ENCODE measurements at regions not wholly inside any gene's neighbourhood (a gene's known extent, or its start where the extent isn't known, plus 50 kb on each side); places are given as distances from the start of the nearest gene placed in this dataset.
"Not testable (repeated sequence)": the region's sequence is repeated elsewhere in the genome, so short reads cannot be mapped to it uniquely, and the experiment has no call there.

GRCh38 chr2:143936848-143937722 is 582.8 kb downstream of the ZEB2 start:
- peak in 1 of 4 donors; percentile 34 for DNase-seq (ENCODE audit: low read depth in 4 of 4, low spot score in 3 of 4)

DNA sequence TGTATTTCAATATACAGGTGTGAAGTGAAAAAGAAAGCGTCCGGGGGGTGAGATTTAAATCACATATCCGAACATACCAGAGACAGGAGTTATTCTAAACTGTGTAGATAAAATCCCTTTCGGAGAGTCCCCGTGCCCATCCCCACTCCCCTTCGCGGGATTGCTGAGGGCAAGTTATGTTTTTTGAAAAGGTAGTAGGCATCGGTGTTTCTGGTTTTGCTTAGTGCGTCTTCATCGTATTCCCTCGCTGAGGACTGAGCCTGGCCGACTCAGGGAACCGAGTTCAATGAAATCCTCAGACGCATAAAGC is 583.4 kb downstream of the ZEB2 start:
- DNase-seq (ENCODE audit: low read depth in 4 of 4, low spot score in 3 of 4): no peak

DNA sequence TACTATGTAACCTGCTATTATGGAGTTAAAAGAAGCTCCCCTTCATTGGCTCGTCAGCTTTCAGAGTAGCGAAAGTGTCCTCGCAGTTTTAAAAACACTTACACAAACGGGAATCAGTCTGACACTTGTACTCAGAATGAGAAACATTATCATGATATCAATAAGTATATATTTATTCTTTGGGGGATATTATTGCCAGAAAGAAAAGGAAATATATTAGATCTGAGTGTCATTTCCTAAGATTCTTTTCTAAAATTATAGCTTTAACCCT is 584.5 kb downstream of the ZEB2 start:
- DNase-seq (ENCODE audit: low read depth in 4 of 4, low spot score in 3 of 4): no peak

DNA sequence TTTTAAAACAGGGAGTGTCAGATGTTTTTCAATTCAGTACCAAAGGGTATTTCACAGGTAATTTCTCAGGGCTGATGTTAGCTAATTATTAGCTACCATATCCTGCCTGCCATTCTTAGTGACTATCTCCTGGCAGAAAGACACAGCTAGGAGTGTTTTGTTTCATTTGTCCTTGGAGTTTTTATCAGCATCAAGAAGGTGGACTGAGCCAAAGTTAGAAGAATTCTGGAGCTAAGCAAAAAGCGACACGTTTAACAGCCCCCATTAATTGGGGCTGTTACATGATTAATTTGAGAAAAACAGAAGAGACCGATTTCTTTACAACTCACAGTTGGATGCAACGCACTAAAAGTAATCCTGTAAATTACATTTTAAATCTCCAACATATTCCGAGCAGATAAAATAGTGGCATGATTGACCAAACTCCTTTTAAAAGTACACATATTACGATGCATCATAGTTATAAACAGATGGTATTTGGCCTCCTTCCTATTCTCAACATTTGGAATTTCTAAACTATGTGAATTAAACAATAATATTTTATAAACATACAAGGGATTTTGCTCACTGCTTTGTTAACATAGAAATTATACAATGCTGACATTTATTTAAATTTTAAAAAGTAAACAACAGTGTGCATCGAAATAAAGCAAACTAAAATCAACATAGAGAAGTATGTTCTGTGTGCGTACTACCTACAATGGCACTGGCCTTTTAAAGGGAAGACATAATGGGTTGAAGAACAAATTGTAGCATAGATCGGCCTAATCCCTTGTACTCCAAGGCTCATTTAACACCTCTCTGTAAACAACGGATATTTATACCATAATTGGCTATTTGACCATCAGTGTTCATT is 585.1 kb downstream of the ZEB2 start:
- DNase-seq (ENCODE audit: low read depth in 4 of 4, low spot score in 3 of 4): no peak

- no peak for DNase-seq (ENCODE audit: low read depth in 4 of 4, low spot score in 3 of 4)
Observed at GRCh38 chr2:143933946-143934569, 585.9 kb downstream of the ZEB2 start.

GRCh38 chr2:143930891-143931290 is 589.0 kb downstream of the ZEB2 start:
- DNase-seq (ENCODE audit: low read depth in 4 of 4, low spot score in 3 of 4): no peak

DNA sequence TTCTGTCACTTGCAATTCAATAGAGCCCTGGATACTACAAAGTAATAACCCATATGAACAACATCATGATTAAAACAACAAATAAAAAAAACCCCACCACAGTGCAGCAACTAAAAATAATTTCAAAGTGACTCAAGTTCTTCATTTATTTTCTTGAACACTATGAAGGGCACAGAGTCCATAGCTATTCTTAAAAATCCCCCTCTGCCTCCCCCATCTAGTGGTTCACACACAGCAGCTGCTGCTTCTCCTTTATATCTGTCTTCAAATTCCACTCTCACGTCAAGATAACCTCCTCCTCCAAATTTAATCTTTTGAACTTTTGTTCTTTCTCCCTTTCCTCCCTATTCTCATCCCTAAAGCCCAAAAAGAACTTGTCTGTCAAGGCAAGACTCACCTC is 591.3 kb downstream of the ZEB2 start:
- DNase-seq (ENCODE audit: low read depth in 4 of 4, low spot score in 3 of 4): peak in 1 of 4 donors; percentile 38

DNA sequence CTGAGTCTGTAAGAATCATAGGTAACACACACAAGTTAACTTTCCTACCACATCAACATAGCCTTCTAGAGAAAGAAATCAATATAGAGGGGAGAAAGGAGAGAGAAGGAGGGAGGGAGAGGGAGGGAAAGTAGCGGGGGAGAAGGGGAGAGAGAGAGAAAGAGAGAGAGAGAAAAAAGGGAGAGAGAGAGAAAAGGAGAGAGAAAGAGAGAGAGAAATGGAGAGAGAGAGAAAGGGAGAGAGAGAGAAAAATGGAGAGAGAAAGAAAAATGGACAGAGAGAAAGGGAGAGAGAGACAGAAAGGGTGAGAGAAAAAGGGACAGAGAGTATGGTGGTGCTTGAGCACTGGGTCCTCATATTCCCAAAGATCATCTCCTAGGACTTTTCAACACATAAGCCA is 591.7 kb downstream of the ZEB2 start:
- DNase-seq (ENCODE audit: low read depth in 4 of 4, low spot score in 3 of 4): no peak

DNA sequence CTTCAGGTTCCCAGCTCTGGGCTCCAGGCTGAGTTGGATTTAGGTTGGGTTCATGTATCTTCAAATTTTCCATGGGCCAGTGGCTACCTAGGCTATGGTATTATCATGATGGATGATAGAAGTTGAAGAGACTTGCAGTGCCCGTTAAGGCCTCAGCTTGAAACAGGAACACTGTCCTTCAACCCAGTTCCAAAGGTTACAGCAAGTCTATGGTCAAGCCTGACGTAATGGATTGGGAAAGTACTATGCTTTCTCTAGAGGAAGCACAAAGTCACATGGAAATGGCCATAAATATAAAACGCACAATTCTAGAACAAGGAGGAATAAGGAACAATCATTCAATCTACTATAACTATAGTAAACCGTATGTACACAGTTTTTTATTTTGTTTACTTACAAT is 593.2 kb downstream of the ZEB2 start:
- DNase-seq (ENCODE audit: low read depth in 4 of 4, low spot score in 3 of 4): no peak

GRCh38 chr2:143922261-143922830 is 597.6 kb downstream of the ZEB2 start:
- DNase-seq (ENCODE audit: low read depth in 4 of 4, low spot score in 3 of 4): not testable (repeated sequence)

DNA sequence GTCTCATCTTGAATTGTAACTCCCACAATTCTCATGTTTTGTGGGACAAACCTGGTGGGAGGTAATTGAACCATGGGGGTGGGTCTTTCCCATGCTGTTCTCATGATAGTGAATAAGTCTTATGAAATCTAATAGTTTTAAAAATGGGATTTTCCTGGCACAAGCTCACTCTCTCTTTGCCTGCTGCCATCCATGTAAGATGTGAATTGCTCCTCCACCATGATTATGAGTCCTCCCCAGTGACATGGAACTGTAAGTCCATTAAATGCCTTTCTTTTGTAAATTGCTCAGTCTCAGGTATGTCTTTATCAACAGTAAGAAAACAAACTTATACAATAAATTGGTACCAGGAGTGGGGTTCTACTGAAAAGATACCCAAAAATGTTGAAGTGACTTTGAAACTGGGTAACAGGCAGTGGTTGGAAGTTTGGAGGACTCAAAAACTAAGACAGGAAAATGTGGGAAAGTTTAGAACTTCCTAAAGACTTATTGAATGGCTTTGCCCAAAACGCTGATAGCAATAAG is 601.4 kb downstream of the ZEB2 start:
- DNase-seq (ENCODE audit: low read depth in 4 of 4, low spot score in 3 of 4): no peak

DNA sequence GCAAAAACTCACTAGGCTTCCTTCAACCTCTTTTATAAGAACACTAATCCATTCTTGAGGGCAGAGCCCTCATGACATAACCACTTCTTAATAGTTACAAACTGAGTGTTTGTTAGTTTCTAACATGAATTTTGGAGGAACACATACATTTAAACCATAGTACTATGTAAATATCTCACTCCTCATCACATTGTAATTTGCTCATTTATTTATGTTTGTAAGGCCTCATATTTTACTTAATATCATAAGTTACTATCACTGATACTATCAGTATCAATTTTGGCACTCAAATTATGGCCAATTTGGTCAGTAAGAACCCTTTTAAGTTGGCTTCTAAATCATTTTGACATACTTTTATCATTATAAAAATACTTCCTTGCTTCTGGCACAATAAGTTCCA is 603.1 kb downstream of the ZEB2 start:
- DNase-seq (ENCODE audit: low read depth in 4 of 4, low spot score in 3 of 4): no peak

DNA sequence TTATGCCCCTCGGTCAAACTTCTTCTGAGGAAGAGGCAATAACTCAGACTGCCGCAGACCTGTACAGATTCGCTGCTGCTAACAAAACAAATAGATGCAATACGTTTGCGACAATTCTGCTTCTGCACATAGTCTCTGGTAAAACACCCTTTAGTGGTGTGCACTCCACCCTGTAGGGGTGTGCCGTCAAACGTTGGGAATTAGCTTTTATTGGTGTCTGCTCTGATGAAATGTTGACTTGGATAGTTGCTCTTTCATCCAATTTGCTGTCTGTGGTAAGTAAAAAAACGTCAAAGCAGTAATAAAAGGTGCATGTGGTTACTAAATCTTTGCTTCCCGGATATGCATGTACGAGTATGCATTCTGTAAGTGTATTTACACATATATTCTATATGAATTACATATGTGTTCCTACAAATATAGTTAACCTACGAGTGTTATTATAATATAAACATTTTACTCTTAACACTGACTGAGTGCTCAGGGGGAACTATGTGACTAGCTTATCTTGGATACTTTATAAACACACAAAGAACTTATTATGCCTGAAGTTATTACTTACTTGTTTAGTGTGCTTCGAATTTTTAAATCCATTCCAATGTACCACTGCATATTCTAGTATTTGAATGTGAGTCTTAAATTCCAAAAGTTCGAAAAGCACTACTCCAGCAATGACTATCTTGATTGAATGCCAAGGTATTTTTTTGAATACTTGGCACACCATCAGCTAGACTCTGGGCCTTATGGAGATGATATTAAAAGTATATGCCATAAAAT is 610.2 kb downstream of the ZEB2 start:
- no peak for DNase-seq (ENCODE audit: low read depth in 4 of 4, low spot score in 3 of 4)

DNA sequence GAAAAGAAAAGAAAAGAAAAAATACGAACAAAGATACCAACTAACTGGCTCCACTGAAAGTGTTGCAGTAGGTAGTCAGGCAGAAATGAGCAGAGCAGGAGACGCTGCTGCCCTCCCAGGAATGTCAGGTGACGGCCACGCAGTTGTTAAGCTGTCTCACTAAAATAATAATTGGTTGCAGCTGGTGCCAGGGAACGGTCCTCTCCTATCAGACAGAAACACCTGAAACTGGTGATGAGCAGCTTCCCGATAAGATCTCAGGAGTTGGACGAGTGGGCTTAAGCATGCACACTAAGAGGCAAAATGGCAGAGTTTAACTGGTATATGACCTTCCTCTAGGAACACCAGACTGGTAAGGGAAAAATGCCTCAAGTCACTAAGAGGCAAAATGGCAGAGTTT is 611.1 kb downstream of the ZEB2 start:
- no peak for DNase-seq (ENCODE audit: low read depth in 4 of 4, low spot score in 3 of 4)

DNA sequence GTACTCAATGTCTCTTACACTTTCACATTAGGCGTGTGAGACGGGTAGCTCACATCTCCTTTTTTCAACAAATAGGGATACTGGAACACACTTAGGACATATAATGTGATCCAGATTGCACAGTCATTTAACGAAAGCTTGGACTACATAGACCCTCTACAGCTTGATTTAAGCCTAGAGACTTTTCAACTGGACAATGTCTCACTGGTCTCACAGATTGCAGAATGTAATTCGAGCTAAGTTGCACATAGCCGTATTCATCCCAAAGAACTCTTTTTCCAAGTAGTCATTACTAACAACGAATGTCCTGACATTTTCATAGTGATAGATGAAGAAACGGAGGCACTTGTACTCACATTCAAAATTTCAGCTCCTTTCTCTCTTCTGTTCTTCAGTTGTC is 612.1 kb downstream of the ZEB2 start:
- no peak for DNase-seq (ENCODE audit: low read depth in 4 of 4, low spot score in 3 of 4)

GRCh38 chr2:143906850-143907249 is 613.1 kb downstream of the ZEB2 start:
- DNase-seq (ENCODE audit: low read depth in 4 of 4, low spot score in 3 of 4): no peak

DNA sequence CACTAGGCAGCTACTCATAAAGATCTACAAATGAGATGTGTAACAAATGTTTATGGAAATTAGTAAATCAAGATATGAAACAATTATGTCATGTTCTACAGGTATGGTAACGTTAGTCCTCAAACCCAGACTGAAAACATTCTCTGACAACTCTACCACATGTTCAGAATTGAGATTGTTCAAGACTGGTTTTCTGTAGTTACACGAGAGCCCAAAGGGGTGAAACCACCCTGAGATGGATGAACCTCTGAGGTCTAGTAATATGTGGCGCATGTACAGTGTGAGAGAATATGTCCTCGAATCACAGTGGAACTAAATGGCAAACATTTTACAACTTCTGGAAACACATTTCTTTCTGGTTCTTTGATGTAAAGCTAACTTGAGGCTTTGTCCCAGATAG is 614.3 kb downstream of the ZEB2 start:
- DNase-seq (ENCODE audit: low read depth in 4 of 4, low spot score in 3 of 4): no peak

- DNase-seq (ENCODE audit: low read depth in 4 of 4, low spot score in 3 of 4): no peak
Observed at GRCh38 chr2:143903172-143903856, 616.6 kb downstream of the ZEB2 start.

- no peak for DNase-seq (ENCODE audit: low read depth in 4 of 4, low spot score in 3 of 4)
Observed at GRCh38 chr2:143901185-143901842, 618.6 kb downstream of the ZEB2 start.
